ENCODE measurements at regions not wholly inside any gene's neighbourhood (a gene's known extent, or its start where the extent isn't known, plus 50 kb on each side); places are given as distances from the start of the nearest gene placed in this dataset.

DNA sequence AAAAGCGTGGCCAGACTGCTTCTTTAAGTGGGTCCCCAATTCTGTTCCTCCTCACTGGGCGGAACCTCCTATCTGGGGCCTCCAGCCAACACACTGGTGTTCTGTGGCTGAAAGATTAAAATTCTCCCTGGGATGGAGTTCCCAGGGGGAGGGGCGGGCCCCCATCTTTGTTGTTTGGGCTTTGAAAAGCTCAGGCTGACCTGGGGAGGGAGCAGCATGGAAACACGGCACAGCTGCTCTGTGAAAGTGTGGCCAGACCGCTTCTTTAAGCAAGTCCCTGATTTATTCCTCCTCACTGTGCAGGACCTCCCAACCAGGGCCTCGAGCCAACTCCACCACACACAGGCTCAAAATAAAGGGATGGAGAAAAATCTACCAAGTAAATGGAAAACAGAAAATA, 219.5 kb downstream of the TMEM47 start:
- Histone ChIP-seq H3K79me2 (ENCODE audit: control insufficient read depth, insufficient read depth, low read length) (no peaks in the 10 kb centered on the region), H3K27me3 (ENCODE audit: control insufficient read depth in 2 of 2, insufficient read depth in 2 of 2, low read length in 2 of 2) (no peaks in the 10 kb centered on the region), H3K36me3 (ENCODE audit: control insufficient read depth in 2 of 2, extremely low read depth in 1 of 2, insufficient read depth in 2 of 2, low read length in 2 of 2) (no peaks in the 10 kb centered on the region), H3K4me1 (ENCODE audit: control insufficient read depth, extremely low read depth, insufficient read depth, low read length) (no peaks in the 10 kb centered on the region), H3K9ac (replicated peaks; ENCODE audit: extremely low read depth, insufficient read depth, low read length) (no peak overlapping the region), H3K9me1 (replicated peaks; ENCODE audit: control insufficient read depth, extremely low read depth, insufficient read depth, low read length) (no peaks in the 10 kb centered on the region), H3K4me3 (replicated peaks in 1 of 3; ENCODE audit: insufficient read depth in 1 of 3, low read depth in 1 of 3, low read length in 3 of 3) (no peak overlapping the region), H3K27ac (ENCODE audit: insufficient read depth, low read depth, low read length) (no peak overlapping the region), H2AFZ (ENCODE audit: low read depth, low read length) (no peak overlapping the region), H3K9me3 (replicated peaks; ENCODE audit: control insufficient read depth, insufficient read depth, low read length) (no peaks in the 10 kb centered on the region), H4K20me1 (replicated peaks; ENCODE audit: control insufficient read depth, extremely low read depth, insufficient read depth, low read length) (no peaks in the 10 kb centered on the region), H3K4me2 (ENCODE audit: insufficient read depth, low read length) (no peak overlapping the region)
- DNase-seq (ENCODE audit: low read depth, low spot score) (no peak), FAIRE-seq (no peak)
- ChIA-PET POLR2A (no interaction called here), CTCF (no interaction called here)
- dilution Hi-C loops (cut with MboI; ENCODE audit: extremely low pct_ligation_motif_present, low sequenced_read_pairs) (no loop called here), intact Hi-C loops (cut with micrococcal nuclease) (no loop called here)
- TF ChIP-seq POLR2AphosphoS5 (IDR thresholded peaks at IDR 0.05; ENCODE audit: insufficient read depth, low read depth, low read length) (no peak), EZH2 (IDR thresholded peaks at IDR 0.05; ENCODE audit: borderline replicate concordance, low read depth, low read length, severe bottlenecking) (no peak), MYC (IDR thresholded peaks at IDR 0.05; ENCODE audit: low read depth, low read length) (no peak), FOS (IDR thresholded peaks at IDR 0.05; ENCODE audit: borderline replicate concordance, insufficient read depth, low read length) (no peak), GATA2 (IDR thresholded peaks at IDR 0.05; ENCODE audit: insufficient read depth, insufficient read length, low read depth, low read length) (no peak), POLR2A (IDR thresholded peaks at IDR 0.05; ENCODE audit: low read depth, low read length) (no peak)
- TF ChIP-seq, protein P1, sequence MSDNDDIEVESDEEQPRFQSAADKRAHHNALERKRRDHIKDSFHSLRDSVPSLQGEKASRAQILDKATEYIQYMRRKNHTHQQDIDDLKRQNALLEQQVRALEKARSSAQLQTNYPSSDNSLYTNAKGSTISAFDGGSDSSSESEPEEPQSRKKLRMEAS (IDR thresholded peaks at IDR 0.05; ENCODE audit: insufficient read depth, insufficient read length): no peak
- TF ChIP-seq, protein P2, sequence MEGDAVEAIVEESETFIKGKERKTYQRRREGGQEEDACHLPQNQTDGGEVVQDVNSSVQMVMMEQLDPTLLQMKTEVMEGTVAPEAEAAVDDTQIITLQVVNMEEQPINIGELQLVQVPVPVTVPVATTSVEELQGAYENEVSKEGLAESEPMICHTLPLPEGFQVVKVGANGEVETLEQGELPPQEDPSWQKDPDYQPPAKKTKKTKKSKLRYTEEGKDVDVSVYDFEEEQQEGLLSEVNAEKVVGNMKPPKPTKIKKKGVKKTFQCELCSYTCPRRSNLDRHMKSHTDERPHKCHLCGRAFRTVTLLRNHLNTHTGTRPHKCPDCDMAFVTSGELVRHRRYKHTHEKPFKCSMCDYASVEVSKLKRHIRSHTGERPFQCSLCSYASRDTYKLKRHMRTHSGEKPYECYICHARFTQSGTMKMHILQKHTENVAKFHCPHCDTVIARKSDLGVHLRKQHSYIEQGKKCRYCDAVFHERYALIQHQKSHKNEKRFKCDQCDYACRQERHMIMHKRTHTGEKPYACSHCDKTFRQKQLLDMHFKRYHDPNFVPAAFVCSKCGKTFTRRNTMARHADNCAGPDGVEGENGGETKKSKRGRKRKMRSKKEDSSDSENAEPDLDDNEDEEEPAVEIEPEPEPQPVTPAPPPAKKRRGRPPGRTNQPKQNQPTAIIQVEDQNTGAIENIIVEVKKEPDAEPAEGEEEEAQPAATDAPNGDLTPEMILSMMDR (IDR thresholded peaks at IDR 0.05; ENCODE audit: extremely low read depth in 1 of 2, insufficient read depth in 1 of 2, low read depth in 1 of 2, low read length in 2 of 2): no peak
- no TSS peak for BruUV-seq (replicated peaks)

Measured in endothelial cell of umbilical vein (primary cell).